ENCODE measurements at regions not wholly inside any gene's neighbourhood (a gene's known extent, or its start where the extent isn't known, plus 50 kb on each side); places are given as distances from the start of the nearest gene placed in this dataset.
"Not testable (repeated sequence)": the region's sequence is repeated elsewhere in the genome, so short reads cannot be mapped to it uniquely, and the experiment has no call there.

- H3K27ac Mint-ChIP-seq: no peak overlapping the region
- H3K36me3 ChIP-seq (ENCODE audit: control insufficient read depth, insufficient read depth, low read length): no peaks in the 10 kb centered on the region
- no peak overlapping the region for H3K9ac ChIP-seq (ENCODE audit: extremely low read depth, low read length, poor library complexity, severe bottlenecking)
- no peak overlapping the region for H3K4me3 ChIP-seq (ENCODE audit: low read length)
- H3K36me3 Mint-ChIP-seq (ENCODE audit: low read depth): peaks cover 4% of the 10 kb centered on the region
- no peak overlapping the region for H3K27ac ChIP-seq (ENCODE audit: low read depth, low read length)
- H3K4me1 ChIP-seq (ENCODE audit: control insufficient read depth, insufficient read depth, low read length): no peaks in the 10 kb centered on the region
- peaks cover 15% of the 10 kb centered on the region for H3K9me3 ChIP-seq (ENCODE audit: control insufficient read depth, low read length)
- H3K27me3 ChIP-seq (ENCODE audit: control insufficient read depth, insufficient read depth, low read length, poor library complexity, severe bottlenecking): no peaks in the 10 kb centered on the region
- H3K9me3 Mint-ChIP-seq: peaks cover 20% of the 10 kb centered on the region
- DNase-seq: no peak
- H3K27me3 Mint-ChIP-seq (ENCODE audit: insufficient read depth): no peaks in the 10 kb centered on the region
- H3K4me3 Mint-ChIP-seq: no peak overlapping the region
- H3K4me1 Mint-ChIP-seq: no peaks in the 10 kb centered on the region
- TF ChIP-seq CTCF (conservative IDR thresholded peaks at IDR 0.05): no peak
Observed at GRCh38 chr7:118948508-118948907, 724.0 kb downstream of the ANKRD7 start.

GRCh38 chr7:118949031-118949430 is 724.5 kb downstream of the ANKRD7 start:
- Mint-ChIP-seq H3K9me3 (peaks cover 20% of the 10 kb centered on the region), H3K4me3 (no peak overlapping the region), H3K27me3 (ENCODE audit: insufficient read depth) (no peaks in the 10 kb centered on the region), H3K36me3 (ENCODE audit: low read depth) (peaks cover 4% of the 10 kb centered on the region), H3K4me1 (no peaks in the 10 kb centered on the region), H3K27ac (no peak overlapping the region)
- no peak overlapping the region for H3K4me3 ChIP-seq (ENCODE audit: low read length)
- no CpG with 5 or more reads among the region's 1 CpG for WGBS, 2 experiments (ENCODE audit: insufficient coverage in 1 of 2, insufficient read length in 1 of 2)
- no peak overlapping the region for H3K27ac ChIP-seq (ENCODE audit: low read depth, low read length)
- H3K27me3 ChIP-seq (ENCODE audit: control insufficient read depth, insufficient read depth, low read length, poor library complexity, severe bottlenecking): no peaks in the 10 kb centered on the region
- DNase-seq: no peak
- no peaks in the 10 kb centered on the region for H3K4me1 ChIP-seq (ENCODE audit: control insufficient read depth, insufficient read depth, low read length)
- H3K9me3 ChIP-seq (ENCODE audit: control insufficient read depth, low read length): peaks cover 15% of the 10 kb centered on the region
- H3K9ac ChIP-seq (ENCODE audit: extremely low read depth, low read length, poor library complexity, severe bottlenecking): no peak overlapping the region
- TF ChIP-seq CTCF (conservative IDR thresholded peaks at IDR 0.05): no peak
- no peaks in the 10 kb centered on the region for H3K36me3 ChIP-seq (ENCODE audit: control insufficient read depth, insufficient read depth, low read length)

GRCh38 chr7:118956285-118956684 is 731.8 kb downstream of the ANKRD7 start:
- not testable (repeated sequence) for H3K4me3 Mint-ChIP-seq; H3K4me1 ChIP-seq (ENCODE audit: control insufficient read depth, insufficient read depth, low read length); H3K9me3 ChIP-seq (ENCODE audit: control insufficient read depth, low read length); H3K9ac ChIP-seq (ENCODE audit: extremely low read depth, low read length, poor library complexity, severe bottlenecking); H3K4me3 ChIP-seq (ENCODE audit: low read length); H3K36me3 ChIP-seq (ENCODE audit: control insufficient read depth, insufficient read depth, low read length); H3K27me3 Mint-ChIP-seq (ENCODE audit: insufficient read depth); H3K36me3 Mint-ChIP-seq (ENCODE audit: low read depth); H3K27ac ChIP-seq (ENCODE audit: low read depth, low read length); H3K27me3 ChIP-seq (ENCODE audit: control insufficient read depth, insufficient read depth, low read length, poor library complexity, severe bottlenecking); DNase-seq
- peak; percentile 48 for TF ChIP-seq CTCF (conservative IDR thresholded peaks at IDR 0.05)
- peaks cover 13% of the 10 kb centered on the region for H3K9me3 Mint-ChIP-seq
- 80 to 100% methylated on average over 1 to 2 of the region's 2 CpGs for WGBS, 2 experiments (ENCODE audit: insufficient coverage in 1 of 2, insufficient read length in 1 of 2)
- H3K27ac Mint-ChIP-seq: peak overlapping the region; percentile 20
- H3K4me1 Mint-ChIP-seq: peaks cover 10% of the 10 kb centered on the region

Data from endodermal cell (in vitro differentiated cells).